ENCODE measurements at regions not wholly inside any gene's neighbourhood (a gene's known extent, or its start where the extent isn't known, plus 50 kb on each side); places are given as distances from the start of the nearest gene placed in this dataset.

GRCh38 chr9:13616491-13617035 is 337.1 kb upstream of the MPDZ start:
- no peak for TF ChIP-seq CTCF (conservative IDR thresholded peaks at IDR 0.05; ENCODE audit: low read length)
- no peak for TF ChIP-seq EZH2phosphoT487 (IDR thresholded peaks at IDR 0.05; ENCODE audit: borderline replicate concordance, low read depth, low read length)

Measured in OCI-LY7 (cell line).